RWPE1 (cell line): ENCODE measurements at regions not wholly inside any gene's neighbourhood (a gene's known extent, or its start where the extent isn't known, plus 50 kb on each side); places are given as distances from the start of the nearest gene placed in this dataset.

Source experiments
- CTCF ChIA-PET: fragments of 350-600 bp; sonication (Branson Sonifier 250); formaldehyde crosslinking; extraction: SDS; loops from one replicate; lab custom pipeline; 2021; lab: Yijun Ruan, JAX
- POLR2A ChIA-PET: fragments of 400-600 bp; formaldehyde crosslinking; extraction: SDS; loops from one replicate; lab custom pipeline; 2020; ENCODE audit warnings: antibody characterized with exemption; ENCODE audit not compliant: low non-redundant PET; lab: Yijun Ruan, JAX
- DNase-seq: peaks from one replicate; pipeline ENCODE4 v3.0.0; 2012; ENCODE audit warnings: low spot score
- H3K27ac ChIP-seq: fragments of 450-650 bp; 2 replicates; pipeline ENCODE4 v1.5.1; 2017
- CTCF ChIP-seq: fragments of 450-650 bp; conservative IDR thresholded peaks from 2 replicates; pipeline ENCODE4 v1.5.1; 2017; ENCODE audit warnings: low read depth, mild to moderate bottlenecking

- no peak overlapping the region for H3K27ac ChIP-seq
- POLR2A ChIA-PET, result no interaction called here
- TF ChIP-seq CTCF, result no peak
- no peak for DNase-seq
- CTCF ChIA-PET, result interaction anchor here (0.7 kb wide), 1 partner anchor 12 kb away, joined by 3 read pairs; no protein-coding TSS in a partner anchor
Observed at GRCh38 chr4:66197451-66197850, 527.2 kb upstream of the EPHA5 start.

- CTCF ChIA-PET, result interaction anchor here (0.6 kb wide), 1 partner anchor 64 kb away, joined by 3 read pairs; no protein-coding TSS in a partner anchor
- H3K27ac ChIP-seq, result no peak overlapping the region
- POLR2A ChIA-PET, result no interaction called here
- TF ChIP-seq CTCF, result no peak
- DNase-seq, result no peak
Observed at GRCh38 chr4:66193487-66193886, 523.2 kb upstream of the EPHA5 start.

GRCh38 chr4:66187175-66187720 is 517.0 kb upstream of the EPHA5 start:
- POLR2A ChIA-PET, result no interaction called here
- TF ChIP-seq CTCF, result no peak
- CTCF ChIA-PET, result no interaction called here
- DNase-seq, result no peak
- no peak overlapping the region for H3K27ac ChIP-seq

- TF ChIP-seq CTCF, result no peak
- DNase-seq, result no peak
- ChIA-PET CTCF (no interaction called here), POLR2A (no interaction called here)
- H3K27ac ChIP-seq, result no peak overlapping the region
Observed at GRCh38 chr4:66186095-66186494, 515.8 kb upstream of the EPHA5 start.

- no peak for DNase-seq
- no peak overlapping the region for H3K27ac ChIP-seq
- ChIA-PET POLR2A (no interaction called here), CTCF (no interaction called here)
- TF ChIP-seq CTCF, result no peak
Observed at GRCh38 chr4:66182636-66183035, 512.3 kb upstream of the EPHA5 start.

- TF ChIP-seq CTCF, result no peak
- POLR2A ChIA-PET, result no interaction called here
- H3K27ac ChIP-seq, result no peak overlapping the region
- no peak for DNase-seq
- CTCF ChIA-PET, result no interaction called here
Observed at GRCh38 chr4:66178906-66179305, 508.6 kb upstream of the EPHA5 start.
